HepG2 (cell line): ENCODE measurements at regions not wholly inside any gene's neighbourhood (a gene's known extent, or its start where the extent isn't known, plus 50 kb on each side); places are given as distances from the start of the nearest gene placed in this dataset.

Experiments used
- BATF2 ChIP-seq: sonication (generic); formaldehyde crosslinking; IDR thresholded peaks from 2 replicates; pipeline ENCODE4 v1.8.0; 2022; ENCODE audit warnings: mild to moderate bottlenecking, missing genetic modification reagents, moderate library complexity
- BRF2 ChIP-seq: sonication (generic); formaldehyde crosslinking; IDR thresholded peaks from 2 replicates; pipeline ENCODE4 v1.8.1; 2022; ENCODE audit warnings: mild to moderate bottlenecking, missing genetic modification reagents
- CAMTA2 ChIP-seq: sonication (generic); formaldehyde crosslinking; IDR thresholded peaks from 2 replicates; pipeline ENCODE4 v1.4.0; 2020; ENCODE audit warnings: mild to moderate bottlenecking, missing genetic modification reagents, borderline replicate concordance
- E2F1 ChIP-seq: sonication (generic); formaldehyde crosslinking; IDR thresholded peaks from 2 replicates; pipeline ENCODE4 v1.5.0; 2020; ENCODE audit warnings: missing genetic modification reagents
- ELF1 ChIP-seq: sonication (generic); formaldehyde crosslinking; IDR thresholded peaks from 2 replicates; pipeline ENCODE4 v1.4.0; 2020; ENCODE audit warnings: missing genetic modification reagents
- REXO4 ChIP-seq: sonication (generic); formaldehyde crosslinking; IDR thresholded peaks from 2 replicates; pipeline ENCODE4 v1.8.0; 2022; ENCODE audit warnings: missing genetic modification reagents, mild to moderate bottlenecking, borderline replicate concordance
- THAP9 ChIP-seq: sonication (generic); formaldehyde crosslinking; IDR thresholded peaks from 2 replicates; pipeline ENCODE4; 2020; ENCODE audit warnings: missing genetic modification reagents, mild to moderate bottlenecking, borderline replicate concordance
- ZNF512B ChIP-seq: sonication (generic); formaldehyde crosslinking; IDR thresholded peaks from 2 replicates; pipeline ENCODE4 v1.5.1; 2020; ENCODE audit warnings: missing genetic modification reagents, mild to moderate bottlenecking, borderline replicate concordance
- ZNF546 ChIP-seq: sonication (generic); formaldehyde crosslinking; conservative IDR thresholded peaks from 2 replicates; pipeline ENCODE4 v1.8.1; 2023; ENCODE audit warnings: mild to moderate bottlenecking, missing genetic modification reagents

- TF ChIP-seq ZNF512B (no peak), CAMTA2 (CRISPR knock-in tag) (no peak), THAP9 (no peak), BRF2 (no peak), REXO4 (no peak), ELF1 (CRISPR knock-in tag) (no peak), ZNF546 (CRISPR knock-in tag) (no peak), BATF2 (CRISPR knock-in tag) (no peak), E2F1 (CRISPR knock-in tag) (no peak)
Observed at GRCh38 chr4:35102066-35102465, 1142.2 kb downstream of the ARAP2 start (continued).
